ENCODE measurements at regions not wholly inside any gene's neighbourhood (a gene's known extent, or its start where the extent isn't known, plus 50 kb on each side); places are given as distances from the start of the nearest gene placed in this dataset.

- TF ChIP-seq EZH2 (IDR thresholded peaks at IDR 0.05; ENCODE audit: insufficient read depth, poor library complexity, severe bottlenecking) (no peak), EZH2phosphoT487 (IDR thresholded peaks at IDR 0.05; ENCODE audit: insufficient read depth, low read depth) (no peak)
Measured at GRCh38 chr3:13138833-13139145, 65.6 kb upstream of the IQSEC1 start.
